ENCODE measurements at regions not wholly inside any gene's neighbourhood (a gene's known extent, or its start where the extent isn't known, plus 50 kb on each side); places are given as distances from the start of the nearest gene placed in this dataset.
"Not testable (repeated sequence)": the region's sequence is repeated elsewhere in the genome, so short reads cannot be mapped to it uniquely, and the experiment has no call there.

- H3K4me3 ChIP-seq (ENCODE audit: low read depth, low read length): no peak overlapping the region
- H3K36me3 ChIP-seq (ENCODE audit: control insufficient read depth, insufficient read depth, low read length): no peaks in the 10 kb centered on the region
- peaks cover 9% of the 10 kb centered on the region for H3K4me1 ChIP-seq (ENCODE audit: control insufficient read depth, insufficient read depth, low read length)
- WGBS (ENCODE audit: insufficient coverage): no CpG with 5 or more reads among the region's 2 CpGs
- no peaks in the 10 kb centered on the region for H3K27me3 ChIP-seq (ENCODE audit: control insufficient read depth, insufficient read depth, low read length)
- H3K9me3 ChIP-seq (ENCODE audit: control insufficient read depth, insufficient read depth, low read length): no peaks in the 10 kb centered on the region
- H3K27ac ChIP-seq (ENCODE audit: low read depth, low read length): no peak overlapping the region
- no peak for DNase-seq (ENCODE audit: low read depth in 4 of 6, low spot score in 6 of 6)
Observed at GRCh38 chr1:178034676-178035075, 59.2 kb upstream of the RASAL2 start.

DNA sequence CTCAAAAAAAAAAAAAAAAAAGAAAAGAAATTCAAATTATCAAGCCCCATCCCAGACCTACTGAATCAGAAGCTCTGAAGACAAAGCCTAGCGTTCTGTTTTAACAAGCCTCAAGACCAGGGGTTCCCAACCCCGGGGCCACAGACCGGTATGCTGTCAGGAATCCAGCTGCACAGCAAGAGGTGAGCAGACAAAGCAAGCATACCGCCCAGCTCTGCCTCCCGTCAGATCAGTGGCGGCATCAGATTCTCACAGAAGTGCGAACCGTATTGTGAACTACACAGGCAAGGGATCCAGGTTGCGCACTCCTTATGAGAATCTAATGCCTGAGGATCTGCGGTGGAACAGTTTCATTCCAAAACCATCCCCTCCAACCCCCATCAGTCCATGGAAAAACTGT lies 57.8 kb upstream of the RASAL2 start:
- H3K9me3 ChIP-seq (ENCODE audit: control insufficient read depth, insufficient read depth, low read length): no peaks in the 10 kb centered on the region

DNA sequence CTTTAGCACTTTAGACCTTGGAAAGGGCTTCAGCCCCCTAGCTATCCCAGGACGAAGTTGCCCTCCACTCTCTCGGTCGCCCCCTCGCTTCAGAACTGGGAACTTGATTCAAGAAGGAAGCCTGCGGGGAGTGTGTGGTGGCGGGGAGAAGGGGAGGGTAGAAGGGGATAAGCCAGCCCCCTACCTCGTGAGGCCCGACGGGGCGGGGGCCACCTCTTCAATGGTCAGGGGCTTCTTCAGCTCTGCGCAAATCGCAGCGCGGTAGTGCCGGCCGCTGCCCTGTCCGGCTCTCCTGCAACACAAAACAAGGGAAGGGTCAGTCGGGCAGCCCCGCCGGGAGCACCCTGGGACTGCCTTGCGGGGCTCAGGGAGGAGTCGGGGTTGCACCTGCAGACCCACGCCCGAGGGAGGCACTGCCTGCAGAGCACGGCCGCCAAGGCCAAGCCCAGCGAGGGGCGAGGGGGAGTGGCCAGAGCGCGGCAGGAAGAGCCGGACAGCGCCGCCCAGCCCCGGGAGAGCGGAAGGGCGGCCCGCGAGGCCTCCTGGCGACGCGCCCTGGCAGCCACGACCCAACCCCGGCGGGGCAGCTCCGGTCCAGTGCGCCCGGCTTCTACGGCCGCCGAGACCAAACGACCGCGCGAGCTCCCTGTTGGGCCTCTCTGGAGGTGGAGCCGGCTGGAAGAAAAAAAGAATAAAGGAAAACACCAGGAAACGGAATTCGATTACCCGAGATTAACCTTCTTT lies 56.2 kb upstream of the RASAL2 start:
- peak in 4 of 6 donors; percentile 48 to 85 (median 70) for DNase-seq (ENCODE audit: low read depth in 4 of 6, low spot score in 6 of 6)
- WGBS (ENCODE audit: insufficient coverage): 2% methylated on average over 48 of the region's 58 CpGs

More for the DNA sequence above, 57.8 kb upstream of the RASAL2 start:
- Histone ChIP-seq H3K4me1 (ENCODE audit: control insufficient read depth, insufficient read depth, low read length) (peaks cover 9% of the 10 kb centered on the region), H3K27me3 (ENCODE audit: control insufficient read depth, insufficient read depth, low read length) (no peaks in the 10 kb centered on the region), H3K4me3 (ENCODE audit: low read depth, low read length) (no peak overlapping the region), H3K36me3 (ENCODE audit: control insufficient read depth, insufficient read depth, low read length) (no peaks in the 10 kb centered on the region), H3K27ac (ENCODE audit: low read depth, low read length) (no peak overlapping the region)
- 94% methylated on average over 10 of the region's 10 CpGs for WGBS (ENCODE audit: insufficient coverage)
- DNase-seq (ENCODE audit: low read depth in 4 of 6, low spot score in 6 of 6): no peak

DNA sequence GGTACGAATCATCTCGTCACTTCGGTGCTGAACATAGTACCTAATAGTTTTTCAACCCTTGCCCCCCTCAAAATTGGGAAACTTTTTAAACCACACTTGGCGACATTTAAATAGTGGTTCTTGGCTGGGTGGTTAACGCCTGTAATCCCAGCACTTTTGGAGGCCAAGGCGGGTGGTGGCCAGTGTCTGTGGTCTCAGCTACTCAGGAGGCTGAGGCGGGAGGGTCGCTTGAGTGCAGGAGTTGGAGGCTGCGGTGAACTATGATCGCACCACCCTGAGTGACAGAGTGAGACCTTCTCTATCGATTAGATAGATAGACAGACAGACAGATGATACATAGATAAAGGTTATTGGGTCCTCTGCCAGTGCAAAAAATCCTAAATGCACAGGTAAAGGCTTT lies 55.5 kb upstream of the RASAL2 start:
- H3K4me3 ChIP-seq (ENCODE audit: low read depth, low read length): peak overlapping the region; percentile 75
- DNase-seq (ENCODE audit: low read depth in 4 of 6, low spot score in 6 of 6): no peak
- H3K27me3 ChIP-seq (ENCODE audit: control insufficient read depth, insufficient read depth, low read length): no peaks in the 10 kb centered on the region
- 97% methylated on average over 7 of the region's 11 CpGs for WGBS (ENCODE audit: insufficient coverage)
- H3K9me3 ChIP-seq (ENCODE audit: control insufficient read depth, insufficient read depth, low read length): no peaks in the 10 kb centered on the region
- H3K36me3 ChIP-seq (ENCODE audit: control insufficient read depth, insufficient read depth, low read length): no peaks in the 10 kb centered on the region
- H3K4me1 ChIP-seq (ENCODE audit: control insufficient read depth, insufficient read depth, low read length): peaks cover 9% of the 10 kb centered on the region
- H3K27ac ChIP-seq (ENCODE audit: low read depth, low read length): peak overlapping the region; percentile 22

More for the DNA sequence above, 56.2 kb upstream of the RASAL2 start:
- peak overlapping the region; percentile 75 for H3K4me3 ChIP-seq (ENCODE audit: low read depth, low read length)
- H3K9me3 ChIP-seq (ENCODE audit: control insufficient read depth, insufficient read depth, low read length): no peaks in the 10 kb centered on the region
- no peaks in the 10 kb centered on the region for H3K27me3 ChIP-seq (ENCODE audit: control insufficient read depth, insufficient read depth, low read length)
- H3K27ac ChIP-seq (ENCODE audit: low read depth, low read length): peak overlapping the region; percentile 47
- no peaks in the 10 kb centered on the region for H3K36me3 ChIP-seq (ENCODE audit: control insufficient read depth, insufficient read depth, low read length)
- peaks cover 9% of the 10 kb centered on the region for H3K4me1 ChIP-seq (ENCODE audit: control insufficient read depth, insufficient read depth, low read length)

GRCh38 chr1:178039891-178040290 lies 54.0 kb upstream of the RASAL2 start:
- no peaks in the 10 kb centered on the region for H3K9me3 ChIP-seq (ENCODE audit: control insufficient read depth, insufficient read depth, low read length)
- no peak for DNase-seq (ENCODE audit: low read depth in 4 of 6, low spot score in 6 of 6)
- 100% methylated on average over 1 of the region's 2 CpGs for WGBS (ENCODE audit: insufficient coverage)
- H3K4me3 ChIP-seq (ENCODE audit: low read depth, low read length): no peak overlapping the region
- peaks cover 9% of the 10 kb centered on the region for H3K4me1 ChIP-seq (ENCODE audit: control insufficient read depth, insufficient read depth, low read length)
- no peaks in the 10 kb centered on the region for H3K36me3 ChIP-seq (ENCODE audit: control insufficient read depth, insufficient read depth, low read length)
- H3K27ac ChIP-seq (ENCODE audit: low read depth, low read length): no peak overlapping the region
- no peaks in the 10 kb centered on the region for H3K27me3 ChIP-seq (ENCODE audit: control insufficient read depth, insufficient read depth, low read length)

DNA sequence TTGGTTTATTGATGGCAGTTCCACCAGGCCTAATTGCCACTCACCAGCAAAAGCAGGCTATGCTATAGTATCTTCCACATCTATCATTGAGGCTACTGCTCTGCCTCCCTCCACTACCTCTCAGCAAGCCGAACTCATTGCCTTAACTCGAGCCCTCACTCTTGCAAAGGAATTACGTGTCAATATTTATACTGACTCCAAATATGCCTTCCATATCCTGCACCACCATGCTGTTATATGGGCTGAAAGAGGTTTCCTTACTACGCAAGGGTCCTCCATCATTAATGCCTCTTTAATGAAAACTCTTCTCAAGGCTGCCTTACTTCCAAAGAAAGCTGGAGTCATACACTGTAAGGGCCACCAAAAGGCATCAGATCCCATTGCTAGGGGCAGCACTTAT lies 50.0 kb upstream of the RASAL2 start:
- not testable (repeated sequence) for H3K27me3 ChIP-seq (ENCODE audit: control insufficient read depth, insufficient read depth, low read length); H3K4me3 ChIP-seq (ENCODE audit: low read depth, low read length); H3K36me3 ChIP-seq (ENCODE audit: control insufficient read depth, insufficient read depth, low read length); H3K4me1 ChIP-seq (ENCODE audit: control insufficient read depth, insufficient read depth, low read length); H3K9me3 ChIP-seq (ENCODE audit: control insufficient read depth, insufficient read depth, low read length); H3K27ac ChIP-seq (ENCODE audit: low read depth, low read length); DNase-seq (ENCODE audit: low read depth in 4 of 6, low spot score in 6 of 6)
- 83% methylated on average over 1 of the region's 4 CpGs for WGBS (ENCODE audit: insufficient coverage)
